Esophagus (tissue), 2 donors: ENCODE measurements at regions not wholly inside any gene's neighbourhood (a gene's known extent, or its start where the extent isn't known, plus 50 kb on each side); places are given as distances from the start of the nearest gene placed in this dataset.

Experiments
- H3K27ac ChIP-seq, 2 donors: one replicate each; pipeline ENCODE4 v1.5.1; 2013; ENCODE audit warnings: low read depth in 2 of 2, mild to moderate bottlenecking in 2 of 2, inconsistent platforms in 1 of 2, low read length in 1 of 2, moderate library complexity in 1 of 2
- H3K27me3 ChIP-seq, 2 donors: one replicate each; pipeline ENCODE4 v1.6.1; 2013; ENCODE audit warnings: low read length in 2 of 2, control low read depth in 1 of 2, mild to moderate bottlenecking in 1 of 2; ENCODE audit not compliant: insufficient read depth in 2 of 2, control insufficient read depth in 1 of 2
- H3K36me3 ChIP-seq, 2 donors: one replicate each; pipeline ENCODE4 v1.6.1; 2013; ENCODE audit warnings: low read length in 1 of 2; ENCODE audit not compliant: control insufficient read depth in 2 of 2, insufficient read depth in 2 of 2
- H3K4me1 ChIP-seq, 2 donors: one replicate each; pipeline ENCODE4 v1.6.1; 2013; ENCODE audit warnings: low read length in 1 of 2; ENCODE audit not compliant: control insufficient read depth in 2 of 2, insufficient read depth in 2 of 2
- H3K4me3 ChIP-seq, 2 donors: one replicate each; pipeline ENCODE4 v1.5.1; 2013; ENCODE audit warnings: low read length in 2 of 2, mild to moderate bottlenecking in 2 of 2, low read depth in 1 of 2, moderate library complexity in 1 of 2
- H3K9me3 ChIP-seq, 2 donors: one replicate each; pipeline ENCODE4 v1.6.1; 2013; ENCODE audit warnings: mild to moderate bottlenecking in 2 of 2, low read depth in 1 of 2, low read length in 1 of 2, moderate library complexity in 1 of 2; ENCODE audit not compliant: control insufficient read depth in 2 of 2, insufficient read depth in 1 of 2
- WGBS, 2 donors: extraction: QIAGEN DNeasy Blood & Tissue Kit; methylation state at CpG; one replicate each; pipeline ENCODE4 v1.1.7; 2013; 5-methylcytosine and 5-hydroxymethylcytosine counted together
- donor health status: healthy with polysubstance abuse.
- donor health status: Bipolar disorder and iron deficiency.

GRCh38 chr1:34320053-34320669 lies 143.5 kb downstream of the C1orf94 start:
- H3K9me3 ChIP-seq, result peaks cover 0 to 7% of the 10 kb centered on the region in 2 donors
- H3K27me3 ChIP-seq, result no peaks in the 10 kb centered on the region
- WGBS, 2 donors, result 28 to 48% methylated on average over 1 of the region's 1 CpG
- H3K36me3 ChIP-seq, result no peaks in the 10 kb centered on the region
- no peak overlapping the region for H3K27ac ChIP-seq
- H3K4me3 ChIP-seq, result no peak overlapping the region
- H3K4me1 ChIP-seq, result no peaks in the 10 kb centered on the region

- no peak overlapping the region for H3K4me3 ChIP-seq
- H3K27ac ChIP-seq, result no peak overlapping the region
- no peaks in the 10 kb centered on the region for H3K9me3 ChIP-seq
- no peaks in the 10 kb centered on the region for H3K27me3 ChIP-seq
- H3K36me3 ChIP-seq, result no peaks in the 10 kb centered on the region
- 69 to 72% methylated on average over 3 of the region's 3 CpGs for WGBS, 2 donors
- no peaks in the 10 kb centered on the region for H3K4me1 ChIP-seq
Measured at GRCh38 chr1:34322969-34323368, 146.3 kb downstream of the C1orf94 start.

- WGBS, 2 donors, result 60 to 66% methylated on average over 10 of the region's 10 CpGs
- Histone ChIP-seq H3K4me3 (no peak overlapping the region), H3K36me3 (no peaks in the 10 kb centered on the region), H3K27ac (no peak overlapping the region), H3K27me3 (no peaks in the 10 kb centered on the region), H3K9me3 (no peaks in the 10 kb centered on the region), H3K4me1 (peaks cover 0 to 2% of the 10 kb centered on the region in 2 donors)
Measured at GRCh38 chr1:34324879-34325440, 148.3 kb downstream of the C1orf94 start.

GRCh38 chr1:34328281-34328799 lies 151.6 kb downstream of the C1orf94 start:
- H3K36me3 ChIP-seq, result no peaks in the 10 kb centered on the region
- no peak overlapping the region for H3K4me3 ChIP-seq
- no peak overlapping the region for H3K27ac ChIP-seq
- H3K4me1 ChIP-seq, result peaks cover 0 to 2% of the 10 kb centered on the region in 2 donors
- 26 to 31% methylated on average over 8 of the region's 8 CpGs for WGBS, 2 donors
- H3K9me3 ChIP-seq, result no peaks in the 10 kb centered on the region
- H3K27me3 ChIP-seq, result no peaks in the 10 kb centered on the region

GRCh38 chr1:34330061-34330460 lies 153.4 kb downstream of the C1orf94 start:
- H3K9me3 ChIP-seq, result no peaks in the 10 kb centered on the region
- H3K27ac ChIP-seq, result no peak overlapping the region
- H3K27me3 ChIP-seq, result no peaks in the 10 kb centered on the region
- WGBS, 2 donors, result 36 to 48% methylated on average over 3 of the region's 3 CpGs
- H3K4me1 ChIP-seq, result peaks cover 0 to 2% of the 10 kb centered on the region in 2 donors
- H3K4me3 ChIP-seq, result no peak overlapping the region
- H3K36me3 ChIP-seq, result no peaks in the 10 kb centered on the region

- Histone ChIP-seq H3K27me3 (no peaks in the 10 kb centered on the region), H3K4me3 (no peak overlapping the region), H3K4me1 (peaks cover 0 to 2% of the 10 kb centered on the region in 2 donors), H3K36me3 (no peaks in the 10 kb centered on the region), H3K27ac (no peak overlapping the region), H3K9me3 (no peaks in the 10 kb centered on the region)
- WGBS, 2 donors, result 87 to 90% methylated on average over 9 of the region's 9 CpGs
Measured at GRCh38 chr1:34331020-34331926, 154.6 kb downstream of the C1orf94 start.

- Histone ChIP-seq H3K27ac (no peak overlapping the region), H3K36me3 (no peaks in the 10 kb centered on the region), H3K9me3 (no peaks in the 10 kb centered on the region), H3K4me3 (no peak overlapping the region), H3K27me3 (no peaks in the 10 kb centered on the region), H3K4me1 (peaks cover 0 to 2% of the 10 kb centered on the region in 2 donors)
- 36 to 53% methylated on average over 4 of the region's 4 CpGs for WGBS, 2 donors
Measured at GRCh38 chr1:34332996-34333395, 156.3 kb downstream of the C1orf94 start.

- no peaks in the 10 kb centered on the region for H3K36me3 ChIP-seq
- no peak overlapping the region for H3K27ac ChIP-seq
- H3K4me1 ChIP-seq, result no peaks in the 10 kb centered on the region
- 58 to 69% methylated on average over 1 of the region's 1 CpG for WGBS, 2 donors
- H3K4me3 ChIP-seq, result no peak overlapping the region
- H3K9me3 ChIP-seq, result no peaks in the 10 kb centered on the region
- H3K27me3 ChIP-seq, result no peaks in the 10 kb centered on the region
Measured at GRCh38 chr1:34338871-34339270, 162.2 kb downstream of the C1orf94 start.

- H3K27me3 ChIP-seq, result no peaks in the 10 kb centered on the region
- 69 to 81% methylated on average over 2 of the region's 2 CpGs for WGBS, 2 donors
- no peak overlapping the region for H3K27ac ChIP-seq
- H3K4me3 ChIP-seq, result no peak overlapping the region
- no peaks in the 10 kb centered on the region for H3K9me3 ChIP-seq
- H3K36me3 ChIP-seq, result no peaks in the 10 kb centered on the region
- H3K4me1 ChIP-seq, result no peaks in the 10 kb centered on the region
Measured at GRCh38 chr1:34341896-34342295, 165.2 kb downstream of the C1orf94 start.
